ENCODE measurements at regions not wholly inside any gene's neighbourhood (a gene's known extent, or its start where the extent isn't known, plus 50 kb on each side); places are given as distances from the start of the nearest gene placed in this dataset.

GRCh38 chr5:155850370-155850769 lies 476.6 kb upstream of the SGCD start:
- TF ChIP-seq, protein P1, sequence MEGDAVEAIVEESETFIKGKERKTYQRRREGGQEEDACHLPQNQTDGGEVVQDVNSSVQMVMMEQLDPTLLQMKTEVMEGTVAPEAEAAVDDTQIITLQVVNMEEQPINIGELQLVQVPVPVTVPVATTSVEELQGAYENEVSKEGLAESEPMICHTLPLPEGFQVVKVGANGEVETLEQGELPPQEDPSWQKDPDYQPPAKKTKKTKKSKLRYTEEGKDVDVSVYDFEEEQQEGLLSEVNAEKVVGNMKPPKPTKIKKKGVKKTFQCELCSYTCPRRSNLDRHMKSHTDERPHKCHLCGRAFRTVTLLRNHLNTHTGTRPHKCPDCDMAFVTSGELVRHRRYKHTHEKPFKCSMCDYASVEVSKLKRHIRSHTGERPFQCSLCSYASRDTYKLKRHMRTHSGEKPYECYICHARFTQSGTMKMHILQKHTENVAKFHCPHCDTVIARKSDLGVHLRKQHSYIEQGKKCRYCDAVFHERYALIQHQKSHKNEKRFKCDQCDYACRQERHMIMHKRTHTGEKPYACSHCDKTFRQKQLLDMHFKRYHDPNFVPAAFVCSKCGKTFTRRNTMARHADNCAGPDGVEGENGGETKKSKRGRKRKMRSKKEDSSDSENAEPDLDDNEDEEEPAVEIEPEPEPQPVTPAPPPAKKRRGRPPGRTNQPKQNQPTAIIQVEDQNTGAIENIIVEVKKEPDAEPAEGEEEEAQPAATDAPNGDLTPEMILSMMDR (IDR thresholded peaks at IDR 0.05; ENCODE audit: insufficient read depth, low read depth, low read length): no peak
- TF ChIP-seq EZH2 (IDR thresholded peaks at IDR 0.05; ENCODE audit: insufficient read depth, low read length): no peak

Measured in astrocyte (in vitro differentiated cells and primary cell).